ENCODE measurements at regions not wholly inside any gene's neighbourhood (a gene's known extent, or its start where the extent isn't known, plus 50 kb on each side); places are given as distances from the start of the nearest gene placed in this dataset.
A peak's percentile ranks its signal among the peaks of the same experiment; 100 is the strongest.

DNA sequence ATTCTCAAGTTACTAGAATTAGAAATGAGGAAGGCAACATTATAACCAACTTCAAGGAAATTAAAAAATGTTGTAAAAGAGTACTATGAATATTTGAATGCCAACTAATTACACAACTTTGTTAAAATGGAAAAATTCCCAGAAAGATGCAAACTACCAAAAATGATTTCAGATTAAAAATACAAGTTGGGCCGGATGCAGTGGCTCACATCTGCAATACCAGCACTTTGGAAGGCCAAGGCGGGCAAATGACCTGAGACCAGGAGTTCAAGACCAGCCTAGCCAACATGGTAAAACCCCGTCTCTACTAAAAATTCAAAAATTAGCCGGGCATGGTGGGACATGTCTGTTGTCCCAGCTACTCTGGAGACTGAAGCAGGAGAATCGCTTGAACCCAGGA lies 874.2 kb upstream of the GJE1 start:
- TF ChIP-seq POLR2A (IDR thresholded peaks at IDR 0.05) = no peak
- TF ChIP-seq, protein P1, sequence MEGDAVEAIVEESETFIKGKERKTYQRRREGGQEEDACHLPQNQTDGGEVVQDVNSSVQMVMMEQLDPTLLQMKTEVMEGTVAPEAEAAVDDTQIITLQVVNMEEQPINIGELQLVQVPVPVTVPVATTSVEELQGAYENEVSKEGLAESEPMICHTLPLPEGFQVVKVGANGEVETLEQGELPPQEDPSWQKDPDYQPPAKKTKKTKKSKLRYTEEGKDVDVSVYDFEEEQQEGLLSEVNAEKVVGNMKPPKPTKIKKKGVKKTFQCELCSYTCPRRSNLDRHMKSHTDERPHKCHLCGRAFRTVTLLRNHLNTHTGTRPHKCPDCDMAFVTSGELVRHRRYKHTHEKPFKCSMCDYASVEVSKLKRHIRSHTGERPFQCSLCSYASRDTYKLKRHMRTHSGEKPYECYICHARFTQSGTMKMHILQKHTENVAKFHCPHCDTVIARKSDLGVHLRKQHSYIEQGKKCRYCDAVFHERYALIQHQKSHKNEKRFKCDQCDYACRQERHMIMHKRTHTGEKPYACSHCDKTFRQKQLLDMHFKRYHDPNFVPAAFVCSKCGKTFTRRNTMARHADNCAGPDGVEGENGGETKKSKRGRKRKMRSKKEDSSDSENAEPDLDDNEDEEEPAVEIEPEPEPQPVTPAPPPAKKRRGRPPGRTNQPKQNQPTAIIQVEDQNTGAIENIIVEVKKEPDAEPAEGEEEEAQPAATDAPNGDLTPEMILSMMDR (IDR thresholded peaks at IDR 0.05) = no peak
- no peaks in the 10 kb centered on the region for H3K4me1 ChIP-seq
- 74 to 87% methylated on average over 5 of the region's 5 CpGs for WGBS, 2 donors
- H3K36me3 ChIP-seq = no peaks in the 10 kb centered on the region
- H3K27me3 ChIP-seq = no peaks in the 10 kb centered on the region
- no peak overlapping the region for H3K27ac ChIP-seq
- H3K9me3 ChIP-seq = no peaks in the 10 kb centered on the region
- intact Hi-C loops (cut with DNase I) = no loop called here
- no peak for DNase-seq
- no peak overlapping the region for H3K4me3 ChIP-seq

GRCh38 chr6:141254336-141254735 lies 878.4 kb upstream of the GJE1 start:
- Histone ChIP-seq H3K4me1 (no peaks in the 10 kb centered on the region), H3K36me3 (no peaks in the 10 kb centered on the region), H3K9me3 (no peaks in the 10 kb centered on the region), H3K27ac (no peak overlapping the region), H3K27me3 (no peaks in the 10 kb centered on the region), H3K4me3 (no peak overlapping the region)
- no peak for DNase-seq
- WGBS, 2 donors = 92 to 93% methylated on average over 3 of the region's 3 CpGs
- intact Hi-C loops (cut with DNase I) = no loop called here
- no peak for TF ChIP-seq POLR2A (IDR thresholded peaks at IDR 0.05)
- TF ChIP-seq, protein P1 (IDR thresholded peaks at IDR 0.05) = no peak

DNA sequence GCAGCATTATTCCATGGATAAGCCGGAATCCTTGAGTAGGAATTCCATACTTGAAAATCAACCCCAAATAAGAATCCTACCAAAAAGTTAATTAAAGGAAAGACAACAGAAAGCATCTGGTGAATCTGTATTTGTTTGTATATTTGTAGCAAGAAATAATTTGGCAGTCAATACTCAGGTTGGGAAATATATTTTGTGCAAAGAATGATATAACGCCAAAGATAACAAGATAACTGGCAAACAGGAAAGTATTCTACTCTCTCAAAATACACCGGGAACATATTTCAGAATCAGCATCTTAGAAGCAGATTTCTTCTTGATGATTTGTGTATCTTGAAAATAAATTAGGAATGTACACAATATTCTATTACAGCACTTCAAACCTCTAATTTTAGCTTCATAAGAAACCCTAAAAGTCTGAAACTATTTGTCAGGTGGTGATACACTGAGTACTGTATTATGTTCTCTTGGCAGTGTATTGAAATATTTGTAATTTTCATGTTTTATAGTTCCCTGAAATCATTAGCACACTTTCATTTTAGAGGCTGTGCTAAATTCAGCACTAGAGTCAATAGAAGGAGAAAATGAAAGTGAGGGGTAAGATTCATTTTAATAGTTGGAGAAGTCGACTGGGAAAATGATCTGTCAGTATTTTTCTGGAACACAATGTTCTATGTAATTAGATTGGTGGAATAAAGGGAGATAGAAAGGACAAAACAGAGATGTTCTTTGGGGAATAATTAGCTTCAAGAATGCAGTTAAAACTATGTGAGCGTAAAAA lies 879.7 kb upstream of the GJE1 start:
- Histone ChIP-seq H3K9me3 (no peaks in the 10 kb centered on the region), H3K27me3 (no peaks in the 10 kb centered on the region), H3K4me1 (no peaks in the 10 kb centered on the region), H3K27ac (peak overlapping the region in 2 of 4 donors; percentile 12 to 17), H3K4me3 (peak overlapping the region in 1 of 4 donors; percentile 26), H3K36me3 (no peaks in the 10 kb centered on the region)
- no peak for TF ChIP-seq POLR2A (IDR thresholded peaks at IDR 0.05)
- TF ChIP-seq, protein P1 (IDR thresholded peaks at IDR 0.05) = no peak
- WGBS, 2 donors = 57 to 61% methylated on average over 5 of the region's 5 CpGs
- intact Hi-C loops (cut with DNase I) = no loop called here
- DNase-seq = no peak

- Histone ChIP-seq H3K27ac (no peak overlapping the region), H3K4me3 (no peak overlapping the region), H3K36me3 (no peaks in the 10 kb centered on the region), H3K4me1 (no peaks in the 10 kb centered on the region), H3K27me3 (no peaks in the 10 kb centered on the region), H3K9me3 (no peaks in the 10 kb centered on the region)
- TF ChIP-seq, protein P1 (IDR thresholded peaks at IDR 0.05) = no peak
- no peak for TF ChIP-seq POLR2A (IDR thresholded peaks at IDR 0.05)
- no peak for DNase-seq
- intact Hi-C loops (cut with DNase I) = no loop called here
These were observed 881.4 kb upstream of the GJE1 start for GRCh38 chr6:141251286-141251685.

DNA sequence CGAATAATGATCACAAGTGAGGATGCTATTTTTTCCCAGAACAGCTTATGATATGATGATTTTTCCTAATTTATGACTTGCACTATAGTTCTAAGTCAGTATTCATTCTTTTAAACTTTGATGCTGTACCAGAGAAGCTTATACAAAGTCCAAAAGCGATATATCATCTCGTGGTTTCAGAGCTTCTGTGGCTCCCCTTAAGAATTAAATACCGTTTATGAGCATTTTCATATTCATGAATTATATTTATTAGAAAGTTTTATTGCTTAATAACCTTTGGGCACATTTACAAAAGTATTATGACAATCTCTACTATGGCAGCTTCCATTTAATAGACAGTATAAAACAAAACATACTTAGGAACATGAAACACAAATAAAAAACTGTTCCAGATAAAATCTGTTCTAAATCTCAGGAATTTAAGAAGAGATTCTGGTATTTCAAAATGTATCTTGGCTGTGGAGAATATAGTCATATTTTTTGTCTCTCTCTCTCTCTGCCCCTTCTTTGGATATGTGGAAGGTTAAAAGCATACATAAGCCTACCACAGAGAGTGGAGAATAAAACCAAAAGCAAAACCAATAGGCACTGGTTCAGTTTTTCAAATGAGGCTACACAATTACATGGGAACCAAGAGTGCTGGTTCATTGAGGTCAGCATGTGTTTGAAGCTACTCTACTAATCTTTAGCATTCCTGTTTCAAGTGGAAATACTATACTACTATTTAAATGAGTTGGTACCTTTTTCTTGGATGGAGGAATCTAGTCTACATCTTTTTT lies 884.5 kb upstream of the GJE1 start:
- no peaks in the 10 kb centered on the region for H3K9me3 ChIP-seq
- H3K4me3 ChIP-seq = no peak overlapping the region
- no peak for TF ChIP-seq POLR2A (IDR thresholded peaks at IDR 0.05)
- TF ChIP-seq, protein P1 (IDR thresholded peaks at IDR 0.05) = no peak
- WGBS, 2 donors = 81 to 82% methylated on average over 4 of the region's 4 CpGs
- no peaks in the 10 kb centered on the region for H3K27me3 ChIP-seq
- no peak for DNase-seq
- intact Hi-C loops (cut with DNase I) = no loop called here
- no peaks in the 10 kb centered on the region for H3K4me1 ChIP-seq
- H3K36me3 ChIP-seq = no peaks in the 10 kb centered on the region
- H3K27ac ChIP-seq = no peak overlapping the region
